ENCODE measurements at regions not wholly inside any gene's neighbourhood (a gene's known extent, or its start where the extent isn't known, plus 50 kb on each side); places are given as distances from the start of the nearest gene placed in this dataset.

DNA sequence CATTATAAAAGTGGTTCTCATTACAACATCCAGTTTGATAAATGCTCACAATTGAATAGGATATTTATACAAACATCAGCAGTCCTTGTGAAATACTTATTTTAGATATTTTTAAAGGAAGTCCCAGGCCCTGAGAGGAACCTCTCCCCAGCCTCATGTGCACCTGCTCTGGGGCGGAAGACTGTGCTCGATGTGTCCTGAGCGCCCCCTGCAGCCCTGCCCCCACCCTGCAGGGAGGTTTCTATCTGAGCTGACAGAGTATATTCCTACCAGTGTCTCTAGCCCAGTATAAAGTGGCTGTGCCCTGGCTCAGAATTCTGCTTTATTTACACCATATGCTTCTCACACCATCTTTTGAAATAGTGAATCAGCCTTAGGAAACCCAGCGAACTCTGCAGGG is 1349.1 kb downstream of the TMEM121 start:
- Histone ChIP-seq H3K4me3 (ENCODE audit: low read length in 2 of 2) (no peak overlapping the region), H3K27ac (ENCODE audit: low read depth in 1 of 2, low read length in 2 of 2) (no peak overlapping the region), H3K36me3 (ENCODE audit: control insufficient read depth in 1 of 2, insufficient read depth in 2 of 2, low read length in 1 of 2) (no peaks in the 10 kb centered on the region), H3K9me3 (ENCODE audit: control insufficient read depth, low read length) (peaks cover 3% of the 10 kb centered on the region), H3K4me1 (ENCODE audit: control insufficient read depth in 1 of 2, insufficient read depth in 2 of 2, low read length in 2 of 2) (no peaks in the 10 kb centered on the region), H3K27me3 (ENCODE audit: control insufficient read depth in 1 of 2, insufficient read depth in 2 of 2, low read length in 1 of 2) (no peaks in the 10 kb centered on the region)
- no peak for ATAC-seq (ENCODE audit: low FRiP score)
- intact Hi-C loops (cut with DNase I), result no loop called here
- no peak for DNase-seq
- 28 to 30% methylated on average over 4 of the region's 4 CpGs for WGBS, 2 donors

DNA sequence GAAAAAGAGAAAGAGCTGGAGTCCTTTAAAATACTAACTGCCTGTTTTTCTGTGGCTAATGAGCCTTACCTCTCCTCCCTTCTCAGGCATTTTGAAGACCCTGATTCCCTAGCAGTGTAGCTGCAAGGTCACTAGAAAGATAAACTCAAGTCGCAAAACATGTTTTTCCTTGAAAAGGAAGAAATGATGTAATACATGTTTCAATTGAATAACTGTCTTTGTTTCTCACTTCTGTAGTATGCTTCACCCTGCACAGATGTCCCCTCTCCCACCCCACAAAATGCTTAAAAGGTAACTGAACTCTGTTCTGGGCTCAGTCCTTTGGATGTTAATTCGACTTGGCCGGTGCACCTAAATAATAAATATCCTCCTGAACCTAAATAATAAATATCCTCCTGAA is 1350.3 kb downstream of the TMEM121 start:
- Histone ChIP-seq H3K4me1 (ENCODE audit: control insufficient read depth in 1 of 2, insufficient read depth in 2 of 2, low read length in 2 of 2) (no peaks in the 10 kb centered on the region), H3K27ac (ENCODE audit: low read depth in 1 of 2, low read length in 2 of 2) (no peak overlapping the region), H3K9me3 (ENCODE audit: control insufficient read depth, low read length) (peaks cover 3% of the 10 kb centered on the region), H3K4me3 (ENCODE audit: low read length in 2 of 2) (no peak overlapping the region), H3K36me3 (ENCODE audit: control insufficient read depth in 1 of 2, insufficient read depth in 2 of 2, low read length in 1 of 2) (no peaks in the 10 kb centered on the region), H3K27me3 (ENCODE audit: control insufficient read depth in 1 of 2, insufficient read depth in 2 of 2, low read length in 1 of 2) (no peaks in the 10 kb centered on the region)
- DNase-seq (no peak), ATAC-seq (ENCODE audit: low FRiP score) (no peak)
- 63 to 79% methylated on average over 3 of the region's 3 CpGs for WGBS, 2 donors
- intact Hi-C loops (cut with DNase I), result no loop called here

DNA sequence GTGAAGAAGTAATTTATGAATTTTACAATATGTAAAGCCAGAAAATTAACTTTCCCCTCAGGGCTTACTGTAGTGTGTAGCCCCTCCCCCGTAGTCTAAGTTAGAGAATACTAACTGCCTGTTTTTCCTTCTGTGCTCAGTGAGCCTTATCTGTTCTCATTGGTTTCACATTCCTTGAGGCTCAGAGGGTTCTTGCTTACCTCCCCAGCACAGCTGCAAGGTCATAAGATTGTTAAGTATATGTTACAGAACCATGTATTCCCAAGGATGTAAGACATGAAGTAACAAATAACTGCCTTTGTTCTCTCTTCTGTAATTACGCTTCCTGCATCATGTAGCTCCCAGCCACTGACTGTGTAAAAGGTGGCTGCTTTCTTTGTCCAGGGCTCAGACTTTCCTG is 1351.1 kb downstream of the TMEM121 start:
- H3K4me1 ChIP-seq (ENCODE audit: control insufficient read depth in 1 of 2, insufficient read depth in 2 of 2, low read length in 2 of 2), result no peaks in the 10 kb centered on the region
- ATAC-seq (ENCODE audit: low FRiP score), result no peak
- H3K36me3 ChIP-seq (ENCODE audit: control insufficient read depth in 1 of 2, insufficient read depth in 2 of 2, low read length in 1 of 2), result no peaks in the 10 kb centered on the region
- 74 to 75% methylated on average over 2 of the region's 2 CpGs for WGBS, 2 donors
- no peak overlapping the region for H3K4me3 ChIP-seq (ENCODE audit: low read length in 2 of 2)
- H3K9me3 ChIP-seq (ENCODE audit: control insufficient read depth, low read length), result peaks cover 3% of the 10 kb centered on the region
- DNase-seq, result no peak
- no peaks in the 10 kb centered on the region for H3K27me3 ChIP-seq (ENCODE audit: control insufficient read depth in 1 of 2, insufficient read depth in 2 of 2, low read length in 1 of 2)
- intact Hi-C loops (cut with DNase I), result no loop called here
- H3K27ac ChIP-seq (ENCODE audit: low read depth in 1 of 2, low read length in 2 of 2), result no peak overlapping the region

- Histone ChIP-seq H3K9me3 (ENCODE audit: control insufficient read depth, low read length) (peaks cover 3% of the 10 kb centered on the region), H3K27ac (ENCODE audit: low read depth in 1 of 2, low read length in 2 of 2) (no peak overlapping the region), H3K4me1 (ENCODE audit: control insufficient read depth in 1 of 2, insufficient read depth in 2 of 2, low read length in 2 of 2) (no peaks in the 10 kb centered on the region), H3K36me3 (ENCODE audit: control insufficient read depth in 1 of 2, insufficient read depth in 2 of 2, low read length in 1 of 2) (no peaks in the 10 kb centered on the region), H3K4me3 (ENCODE audit: low read length in 2 of 2) (no peak overlapping the region), H3K27me3 (ENCODE audit: control insufficient read depth in 1 of 2, insufficient read depth in 2 of 2, low read length in 1 of 2) (no peaks in the 10 kb centered on the region)
- intact Hi-C loops (cut with DNase I), result no loop called here
- ATAC-seq (ENCODE audit: low FRiP score), result no peak
- 55 to 59% methylated on average over 8 of the region's 8 CpGs for WGBS, 2 donors
- peak in 1 of 2 donors; percentile 53 for DNase-seq
These were observed 1352.9 kb downstream of the TMEM121 start for GRCh38 chr14:106879241-106879640.

DNA sequence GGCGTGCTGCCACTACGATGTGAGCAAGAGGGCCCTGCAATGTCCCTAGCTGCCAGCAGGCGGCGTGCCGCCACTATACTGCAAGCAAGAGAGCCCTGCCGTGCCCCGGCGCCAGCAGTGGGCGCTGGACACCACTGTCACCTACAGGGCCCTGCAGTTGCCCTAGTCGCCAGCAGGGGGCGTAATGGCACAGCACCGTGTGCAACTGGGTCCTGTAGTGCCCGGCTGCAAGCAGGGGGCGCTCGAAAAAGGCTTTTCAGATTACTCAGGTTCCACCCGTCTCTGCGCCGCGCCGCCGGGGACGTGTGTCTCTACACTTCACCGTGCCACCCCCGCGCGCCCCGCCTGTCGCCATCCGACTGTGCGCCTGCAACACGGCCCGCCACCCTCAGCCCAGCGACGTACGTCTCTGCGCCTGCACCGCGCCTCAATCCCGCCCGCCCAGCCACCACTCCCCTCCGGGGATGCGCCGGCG is 1356.9 kb downstream of the TMEM121 start:
- Histone ChIP-seq H3K27ac (ENCODE audit: low read depth in 1 of 2, low read length in 2 of 2) (no peak overlapping the region), H3K4me1 (ENCODE audit: control insufficient read depth in 1 of 2, insufficient read depth in 2 of 2, low read length in 2 of 2) (no peaks in the 10 kb centered on the region), H3K36me3 (ENCODE audit: control insufficient read depth in 1 of 2, insufficient read depth in 2 of 2, low read length in 1 of 2) (no peaks in the 10 kb centered on the region), H3K27me3 (ENCODE audit: control insufficient read depth in 1 of 2, insufficient read depth in 2 of 2, low read length in 1 of 2) (no peaks in the 10 kb centered on the region), H3K9me3 (ENCODE audit: control insufficient read depth, low read length) (peaks cover 3% of the 10 kb centered on the region), H3K4me3 (ENCODE audit: low read length in 2 of 2) (no peak overlapping the region)
- intact Hi-C loops (cut with DNase I), result no loop called here
- ATAC-seq (ENCODE audit: low FRiP score), result no peak
- DNase-seq, result peak; percentile 53 to 82
- 69 to 76% methylated on average over 44 of the region's 44 CpGs for WGBS, 2 donors

Small RNA genes lying in the stretch of these regions (microRNA-seq; reads per million reads assigned to microRNA genes)
- gene MIR4507 (0 reads per million in 2 donors), gene MIR4537 (0 reads per million in 2 donors), gene MIR4538 (0 reads per million in 2 donors), gene MIR4539 (0 reads per million in 2 donors), gene MIR5195 (0 reads per million in 2 donors), gene MIR8071-1 (0 reads per million in 2 donors), gene MIR8071-2 (0 reads per million in 2 donors)
